Neural cell (in vitro differentiated cells): ENCODE measurements at regions not wholly inside any gene's neighbourhood (a gene's known extent, or its start where the extent isn't known, plus 50 kb on each side); places are given as distances from the start of the nearest gene placed in this dataset.

Experiments used
- MXI1 ChIP-seq: fragments of 450-650 bp; conservative IDR thresholded peaks from 2 replicates; pipeline ENCODE4 v1.6.1; 2014; ENCODE audit warnings: antibody characterized with exemption, mild to moderate bottlenecking; ENCODE audit not compliant: poor library complexity, severe bottlenecking
- POLR2AphosphoS5 ChIP-seq: IDR thresholded peaks from 2 replicates; pipeline ENCODE4 v1.6.1; 2012
- RAD21 ChIP-seq: fragments of 450-650 bp; conservative IDR thresholded peaks from 2 replicates; pipeline ENCODE4 v1.6.1; 2014; ENCODE audit warnings: antibody characterized with exemption, mild to moderate bottlenecking, moderate library complexity

DNA sequence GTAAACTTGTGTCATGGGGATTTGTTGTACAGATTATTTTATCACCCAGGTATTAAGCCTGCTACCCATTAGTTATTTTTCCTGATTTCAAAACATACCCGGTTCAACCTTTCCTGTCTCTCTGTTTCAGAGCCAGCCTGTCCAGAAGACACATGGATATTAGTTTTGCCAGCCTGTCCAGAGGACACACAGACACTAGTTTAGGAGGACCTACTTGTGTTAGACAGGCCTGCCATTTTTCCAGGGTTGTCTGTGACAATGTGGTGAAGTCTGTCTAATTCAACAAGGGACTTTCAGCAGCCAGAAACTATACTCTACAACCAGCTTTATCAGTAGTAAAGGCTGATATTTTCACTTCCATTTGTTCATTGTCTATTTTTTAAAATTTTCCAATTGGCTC, 56.1 kb upstream of the DCC start:
- TF ChIP-seq MXI1 (no peak), POLR2AphosphoS5 (no peak), RAD21 (no peak)
